Islet of Langerhans (tissue), 1 donor: ENCODE measurements at regions not wholly inside any gene's neighbourhood (a gene's known extent, or its start where the extent isn't known, plus 50 kb on each side); places are given as distances from the start of the nearest gene placed in this dataset.

ENCODE experiments used
- FAIRE-seq: peaks from one replicate; lab custom pipeline; 2011; peaks lifted over from hg19 to GRCh38; lab: Jason Lieb, UNC

DNA sequence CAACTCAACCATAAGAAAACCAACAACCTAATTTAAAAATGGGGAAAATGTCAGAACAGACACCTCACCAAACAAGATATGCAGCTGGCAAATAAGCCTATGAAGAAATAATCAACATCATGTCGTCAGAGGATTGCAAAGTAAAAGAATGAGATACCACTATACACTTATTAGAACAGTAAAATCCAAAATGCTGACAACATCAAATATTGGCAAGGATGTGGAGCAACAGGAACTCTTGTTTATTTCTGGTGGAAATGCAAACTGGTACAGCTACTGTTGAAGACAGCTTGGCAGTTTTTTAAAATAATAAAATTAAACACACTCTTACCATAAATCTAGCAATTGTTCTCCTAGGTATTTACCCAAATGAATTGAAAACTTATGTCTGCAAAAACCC is 140.7 kb upstream of the B3GAT1 start:
- FAIRE-seq, result no peak

DNA sequence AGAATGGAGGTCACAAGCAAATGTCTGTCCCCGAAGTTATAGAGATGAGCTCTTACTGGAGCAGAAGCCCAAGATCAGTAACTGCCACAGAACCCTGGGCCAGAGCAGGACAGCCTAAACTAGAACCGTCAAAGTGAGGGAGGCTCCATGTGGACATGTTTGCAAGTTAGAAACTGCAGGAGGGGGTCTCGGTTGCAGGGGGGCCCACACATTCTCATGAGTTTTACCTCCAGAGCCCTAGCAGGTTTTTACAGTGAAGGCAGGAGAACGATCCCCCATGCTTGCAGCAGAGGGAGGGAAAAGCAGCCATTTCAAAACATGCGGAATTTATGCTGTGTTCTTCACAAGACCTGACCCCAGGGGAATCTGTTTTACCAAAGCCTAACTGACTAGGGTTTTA is 133.5 kb upstream of the B3GAT1 start:
- no peak for FAIRE-seq

DNA sequence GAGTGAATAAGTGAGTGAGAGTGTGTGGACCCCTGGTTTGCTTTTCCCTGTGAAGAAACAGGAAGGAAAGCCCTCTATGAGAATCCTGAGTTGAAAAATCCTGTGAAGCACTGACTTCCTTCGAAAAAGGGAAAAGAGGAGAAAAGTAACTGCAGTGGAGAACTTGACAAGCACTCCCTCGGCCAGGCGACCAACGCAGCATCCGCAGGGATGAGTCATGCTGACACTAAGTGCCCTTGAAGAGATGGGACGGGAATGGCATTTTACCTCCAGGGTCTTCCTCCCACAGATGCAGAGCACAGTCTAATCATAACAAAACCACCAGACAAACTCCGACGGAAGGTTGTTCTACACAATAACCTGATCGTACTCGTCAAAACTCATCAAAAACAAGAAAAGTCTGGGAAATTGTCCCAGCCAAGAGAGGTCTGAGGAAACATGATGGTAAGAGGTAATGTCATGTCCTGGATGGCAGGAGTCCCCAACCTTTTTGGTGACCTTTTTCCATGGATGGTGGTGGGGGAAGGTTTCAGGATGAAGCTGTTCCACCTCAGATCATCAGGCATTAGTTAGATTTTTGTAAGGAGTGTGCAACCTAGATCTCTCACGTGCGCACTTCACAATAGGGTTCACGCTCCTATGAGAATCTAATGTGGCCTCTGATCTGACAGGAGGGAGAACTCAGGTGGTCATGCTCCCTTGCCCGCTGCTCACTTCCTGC is 132.2 kb upstream of the B3GAT1 start:
- FAIRE-seq, result no peak

DNA sequence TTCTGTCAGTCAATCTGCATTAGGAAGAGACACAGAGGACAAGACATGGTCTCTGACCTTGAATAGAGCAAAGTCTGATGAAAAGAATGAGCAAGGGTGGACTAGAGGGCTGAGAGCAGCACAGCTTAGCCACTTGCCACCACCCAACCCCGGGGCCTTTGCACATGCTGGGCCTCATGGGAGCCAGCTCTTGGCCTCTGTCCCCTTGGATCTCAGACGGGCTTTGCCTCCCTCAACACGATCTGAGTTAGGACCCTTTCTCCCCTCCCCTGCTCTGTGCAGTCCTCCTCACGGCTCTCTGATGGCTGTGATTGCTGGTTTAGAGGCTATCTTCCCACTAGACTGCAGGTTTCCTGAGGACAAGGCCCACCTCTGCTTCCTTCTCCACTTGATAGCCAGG is 131.6 kb upstream of the B3GAT1 start:
- FAIRE-seq, result no peak

DNA sequence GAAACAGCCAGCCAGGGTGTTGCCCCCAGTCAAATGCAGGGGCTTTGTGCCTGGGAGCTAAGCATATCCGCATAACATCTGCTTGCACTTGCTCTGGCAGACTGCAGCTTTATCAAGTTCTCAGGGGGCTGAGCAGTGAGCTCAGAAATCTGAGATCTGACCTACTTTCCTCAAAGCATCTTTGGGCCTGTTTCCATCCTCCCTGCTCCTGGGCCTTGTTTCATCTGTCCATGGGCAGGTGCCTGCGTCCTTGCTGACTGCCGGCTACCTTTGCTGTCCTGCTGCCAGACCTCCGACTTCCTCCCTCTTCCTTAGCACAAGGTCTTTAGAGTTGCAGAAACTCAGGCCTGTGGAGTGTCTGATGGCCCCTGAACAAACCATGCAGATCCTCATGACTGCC is 131.2 kb upstream of the B3GAT1 start:
- no peak for FAIRE-seq

DNA sequence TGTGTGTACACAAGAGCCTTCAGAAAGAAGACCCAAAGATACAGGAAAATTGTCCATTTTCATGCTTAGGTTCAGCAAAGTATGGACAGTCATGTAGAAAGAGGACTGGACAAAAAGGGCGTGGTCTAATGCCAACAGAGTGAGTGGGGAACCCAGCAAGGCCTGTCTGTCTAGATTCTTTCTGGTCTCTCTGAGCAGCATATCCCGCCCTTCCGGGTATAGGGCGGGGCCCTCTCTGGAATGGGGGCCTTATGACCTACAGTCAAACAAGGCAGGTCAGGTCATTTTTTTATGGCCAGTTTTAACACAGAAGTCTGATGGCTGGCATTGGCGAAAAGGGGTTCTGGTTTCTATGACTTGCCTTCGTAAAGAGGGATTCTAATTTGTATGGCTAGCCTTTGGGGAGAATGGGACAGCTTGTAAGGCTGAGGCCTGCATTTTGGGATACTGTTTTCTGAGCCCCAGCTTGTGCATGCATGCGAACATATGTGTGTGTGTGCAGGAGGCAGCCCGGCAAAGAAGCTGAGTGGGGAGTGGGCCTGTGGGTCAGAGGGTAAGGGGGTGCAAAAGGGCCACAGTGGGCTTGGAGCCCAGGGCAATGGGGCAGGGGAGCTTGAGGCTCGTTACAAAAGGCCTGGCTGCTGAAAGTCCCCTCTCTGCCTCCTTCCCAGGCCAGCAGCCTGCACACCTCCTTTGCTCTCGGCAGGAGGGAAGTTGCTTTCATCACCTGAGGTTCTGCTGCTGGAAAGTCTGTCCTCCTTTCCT is 130.5 kb upstream of the B3GAT1 start:
- FAIRE-seq, result no peak

DNA sequence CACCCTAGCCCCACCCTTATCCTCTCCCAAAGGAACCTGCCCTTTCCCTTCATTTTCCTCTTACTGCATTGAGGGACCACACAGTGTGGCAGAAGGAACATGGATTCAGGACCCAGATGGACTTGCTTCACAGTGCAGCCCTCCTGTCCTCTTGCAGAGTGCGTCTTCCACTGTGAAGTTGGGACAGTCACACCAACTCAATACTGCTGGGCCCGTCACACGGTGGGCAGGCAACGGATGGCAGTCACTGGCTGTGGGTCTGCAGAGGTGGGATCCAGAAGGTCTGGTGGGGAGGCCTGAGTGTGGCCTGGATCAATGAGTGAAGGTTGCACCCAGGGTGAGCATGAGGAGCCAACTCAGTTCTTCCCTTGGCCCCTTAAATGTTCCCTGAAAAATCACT is 129.9 kb upstream of the B3GAT1 start:
- FAIRE-seq, result no peak

DNA sequence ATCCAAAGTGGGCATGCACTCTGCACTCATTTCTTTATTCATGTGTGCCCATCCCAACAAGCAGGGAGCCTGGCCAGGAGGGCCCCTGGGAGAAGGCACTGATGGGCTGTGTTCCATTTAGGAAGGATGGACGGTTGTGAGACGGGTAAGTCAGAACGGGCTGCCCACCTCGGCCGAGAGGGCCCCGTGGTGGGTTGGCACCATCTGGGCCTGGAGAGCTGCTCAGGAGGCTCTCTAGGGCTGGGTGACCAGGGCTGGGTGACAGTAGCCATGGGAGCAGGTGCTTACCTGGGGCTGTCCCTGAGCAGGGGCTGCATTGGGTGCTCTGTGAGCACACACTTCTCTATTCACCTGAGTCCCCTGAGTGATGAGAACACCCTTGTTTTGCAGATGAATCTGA is 129.3 kb upstream of the B3GAT1 start:
- no peak for FAIRE-seq

- FAIRE-seq, result no peak
Measured at GRCh38 chr11:134539285-134539684, 127.2 kb upstream of the B3GAT1 start.

GRCh38 chr11:134538742-134539141 is 126.7 kb upstream of the B3GAT1 start:
- FAIRE-seq, result no peak

DNA sequence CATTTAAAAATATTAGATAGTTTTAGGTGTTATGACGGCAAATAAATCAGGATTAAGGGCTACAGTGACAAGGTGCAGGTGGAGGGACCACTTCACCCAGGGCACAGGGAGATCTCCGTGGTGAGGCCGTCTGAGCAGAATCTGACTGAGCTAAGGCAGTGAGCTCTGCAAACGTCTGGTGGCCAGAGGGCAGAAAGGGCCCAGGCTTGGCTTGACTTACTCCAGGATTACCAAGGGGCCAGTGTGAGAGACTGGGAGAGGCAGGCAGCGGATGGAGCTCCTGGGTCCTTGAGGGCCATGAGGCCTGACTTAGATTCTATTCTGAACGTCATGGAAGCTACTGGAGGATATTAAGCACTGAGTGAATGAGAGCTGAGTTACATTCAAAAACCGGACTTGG is 125.9 kb upstream of the B3GAT1 start:
- FAIRE-seq, result no peak

GRCh38 chr11:134537296-134537695 is 125.3 kb upstream of the B3GAT1 start:
- FAIRE-seq, result no peak

DNA sequence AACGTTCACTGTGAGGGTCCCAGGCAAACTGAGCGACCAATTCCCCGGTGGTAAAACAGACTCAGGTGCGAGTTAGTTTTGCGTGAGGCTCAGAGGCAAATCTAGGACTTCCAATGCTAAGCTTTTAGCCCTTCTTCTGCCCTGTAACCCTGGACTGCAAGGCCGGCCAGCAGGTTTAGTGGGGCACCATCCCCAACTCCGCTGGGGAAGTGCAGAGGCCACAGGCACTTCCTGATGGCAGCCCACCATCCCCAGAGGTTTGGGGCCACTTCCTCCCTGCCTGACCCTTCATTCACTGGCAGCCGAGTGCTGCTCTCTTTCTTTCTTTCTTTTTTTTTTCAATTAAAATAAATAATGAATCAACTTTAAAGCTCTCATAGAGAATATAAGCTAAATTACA is 124.6 kb upstream of the B3GAT1 start:
- no peak for FAIRE-seq

DNA sequence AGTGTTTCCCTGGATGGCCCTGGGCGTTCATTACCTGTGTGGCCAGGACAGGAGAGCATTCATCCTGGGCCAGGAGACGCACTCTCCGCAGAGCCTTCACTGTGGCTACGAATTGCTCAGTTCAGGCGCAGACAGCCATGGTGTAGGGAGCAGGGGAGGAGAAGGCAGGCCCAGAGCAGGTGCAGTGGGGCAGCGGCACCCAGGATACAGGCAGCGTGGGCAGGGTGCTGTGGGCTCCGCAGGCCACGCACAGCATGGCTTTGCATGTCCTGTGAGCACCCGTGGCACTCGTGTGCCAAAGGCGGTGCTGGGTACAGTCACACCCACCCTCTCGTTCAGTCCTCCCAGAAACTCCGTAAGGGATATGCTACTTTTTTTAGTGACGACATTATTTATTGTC is 124.2 kb upstream of the B3GAT1 start:
- no peak for FAIRE-seq

DNA sequence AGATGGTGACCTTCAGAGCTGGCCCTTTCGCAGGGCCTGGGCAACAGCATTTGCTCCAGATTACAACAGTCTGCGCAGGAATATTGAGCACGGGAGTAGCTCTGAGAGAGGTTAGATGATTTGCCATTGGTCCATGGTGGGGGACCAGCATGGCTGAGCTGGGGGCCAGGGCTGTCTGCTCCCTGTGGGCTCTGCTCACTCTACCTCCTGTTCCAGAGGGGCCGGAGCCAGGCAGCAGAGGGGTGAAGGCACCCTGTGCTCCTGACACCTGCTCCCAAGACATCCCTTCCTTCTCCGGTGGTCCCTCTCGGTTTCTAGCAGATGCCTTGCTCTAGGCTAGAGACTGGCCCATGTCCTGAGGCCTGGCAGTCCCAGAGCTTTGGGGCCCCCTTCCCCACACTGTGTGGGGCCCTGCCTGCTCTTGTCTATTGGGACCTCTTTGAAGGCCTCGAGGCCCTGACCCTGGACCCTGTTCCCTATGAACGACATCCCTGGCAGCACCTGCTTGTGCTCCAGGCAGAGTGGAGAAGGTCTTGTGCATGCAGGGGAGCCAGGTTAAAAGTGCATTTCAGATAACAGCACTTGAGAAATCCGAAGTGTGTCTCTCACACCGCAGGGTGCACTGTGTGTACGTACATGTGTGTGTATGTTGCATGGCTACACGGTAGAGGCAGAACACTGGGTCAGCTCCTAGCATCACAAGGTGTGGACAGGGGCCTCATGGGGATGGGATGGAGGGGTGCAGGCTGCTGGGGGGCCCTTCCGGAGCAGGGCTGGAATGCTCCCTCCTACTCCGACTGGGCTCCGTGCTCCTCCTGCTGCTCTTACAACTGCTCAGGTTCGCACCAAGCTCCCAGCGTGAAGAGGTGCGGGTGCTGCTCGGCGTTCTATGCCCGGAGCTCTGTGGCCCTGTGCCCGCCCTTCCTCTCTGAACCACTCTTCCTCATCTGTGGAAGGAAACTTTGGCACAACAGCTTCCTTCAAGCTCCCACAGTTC is 123.3 kb upstream of the B3GAT1 start:
- no peak for FAIRE-seq

GRCh38 chr11:134533511-134533910 is 121.5 kb upstream of the B3GAT1 start:
- FAIRE-seq, result no peak

- FAIRE-seq, result no peak
Measured at GRCh38 chr11:134532921-134533421, 120.9 kb upstream of the B3GAT1 start.

- FAIRE-seq, result no peak
Measured at GRCh38 chr11:134532131-134532920, 120.3 kb upstream of the B3GAT1 start.

GRCh38 chr11:134531327-134532130 is 119.5 kb upstream of the B3GAT1 start:
- no peak for FAIRE-seq

GRCh38 chr11:134530636-134531326 is 118.7 kb upstream of the B3GAT1 start:
- FAIRE-seq, result no peak
